H9 (cell line): ENCODE measurements at regions not wholly inside any gene's neighbourhood (a gene's known extent, or its start where the extent isn't known, plus 50 kb on each side); places are given as distances from the start of the nearest gene placed in this dataset.

Experiments
- DNase-seq: peaks from one replicate; pipeline ENCODE4 v3.0.0-alpha.2; 2017
- H2AFZ ChIP-seq: one replicate; pipeline ENCODE4 v1.6.1; 2013; ENCODE audit warnings: mild to moderate bottlenecking, low read length, control low read depth, moderate library complexity
- H2AK5ac ChIP-seq: 2 replicates; pipeline ENCODE4 v1.6.1; 2013; ENCODE audit warnings: low read length, control low read depth, mixed read lengths; ENCODE audit not compliant: insufficient read length
- H2BK120ac ChIP-seq: one replicate; pipeline ENCODE4 v1.6.1; 2013; ENCODE audit warnings: low read depth, mild to moderate bottlenecking, low read length, control low read depth, inconsistent platforms; ENCODE audit not compliant: poor library complexity, severe bottlenecking
- H2BK12ac ChIP-seq: 2 replicates; pipeline ENCODE4 v1.6.1; 2013; ENCODE audit warnings: low read length, control low read depth, mixed read lengths, low read depth; ENCODE audit not compliant: insufficient read length
- H2BK15ac ChIP-seq: 2 replicates; pipeline ENCODE4 v1.6.1; 2013; ENCODE audit warnings: low read depth, low read length, control low read depth
- H2BK20ac ChIP-seq: one replicate; pipeline ENCODE4 v1.6.1; 2013; ENCODE audit warnings: low read depth, mild to moderate bottlenecking, low read length, control low read depth, inconsistent platforms; ENCODE audit not compliant: poor library complexity, severe bottlenecking
- H2BK5ac ChIP-seq: 2 replicates; pipeline ENCODE4 v1.6.1; 2013; ENCODE audit warnings: low read length, control low read depth, mixed read lengths; ENCODE audit not compliant: insufficient read length
- H3K14ac ChIP-seq: 2 replicates; pipeline ENCODE4 v1.6.1; 2013; ENCODE audit warnings: low read length, control low read depth; ENCODE audit not compliant: insufficient read depth
- H3K18ac ChIP-seq: 2 replicates; pipeline ENCODE4 v1.6.1; 2013; ENCODE audit warnings: low read depth, mild to moderate bottlenecking, mixed read lengths, low read length, control low read depth; ENCODE audit not compliant: insufficient read length
- H3K23ac ChIP-seq: 2 replicates; pipeline ENCODE4 v1.6.1; 2013; ENCODE audit warnings: low read length, control low read depth, mixed read lengths, low read depth; ENCODE audit not compliant: insufficient read length
- H3K23me2 ChIP-seq: 2 replicates; pipeline ENCODE4 v1.6.1; 2013; ENCODE audit warnings: low read depth, mild to moderate bottlenecking, mixed read lengths, low read length, control low read depth; ENCODE audit not compliant: insufficient read length, poor library complexity, severe bottlenecking
- H3K27ac ChIP-seq: 2 replicates; pipeline ENCODE4 v1.5.1; 2013; ENCODE audit warnings: low read length, control low read depth, mixed read lengths, low read depth; ENCODE audit not compliant: insufficient read length
- H3K27me3 ChIP-seq: 2 replicates; pipeline ENCODE4 v1.6.1; 2013; ENCODE audit warnings: low read length, control low read depth, inconsistent platforms; ENCODE audit not compliant: insufficient read depth
- H3K4ac ChIP-seq: 2 replicates; pipeline ENCODE4 v1.6.1; 2013; ENCODE audit warnings: low read depth, mild to moderate bottlenecking, control low read depth, inconsistent platforms, low read length, moderate library complexity
- H3K4me1 ChIP-seq: 2 replicates; pipeline ENCODE4 v1.6.1; 2013; ENCODE audit warnings: low read length, control low read depth, inconsistent platforms; ENCODE audit not compliant: insufficient read depth
- H3K4me2 ChIP-seq: 2 replicates; pipeline ENCODE4 v1.6.1; 2013; ENCODE audit warnings: low read length, control low read depth, mixed read lengths; ENCODE audit not compliant: insufficient read length, insufficient read depth
- H3K56ac ChIP-seq: 2 replicates; pipeline ENCODE4 v1.6.1; 2013; ENCODE audit warnings: low read depth, mild to moderate bottlenecking, mixed read lengths, low read length, control low read depth; ENCODE audit not compliant: insufficient read length
- H3K79me1 ChIP-seq: 2 replicates; pipeline ENCODE4 v1.6.1; 2013; ENCODE audit warnings: low read depth, mild to moderate bottlenecking, moderate library complexity, low read length, control low read depth, inconsistent platforms; ENCODE audit not compliant: insufficient read depth, poor library complexity, severe bottlenecking
- H3K79me2 ChIP-seq: 2 replicates; pipeline ENCODE4 v1.6.1; 2013; ENCODE audit warnings: low read length, control low read depth, inconsistent platforms; ENCODE audit not compliant: insufficient read depth
- H3K9ac ChIP-seq: 2 replicates; pipeline ENCODE4 v1.6.1; 2013; ENCODE audit warnings: low read length, control low read depth, mixed read lengths; ENCODE audit not compliant: insufficient read length; ENCODE audit errors: extremely low read depth
- H3K9me3 ChIP-seq: one replicate; pipeline ENCODE4 v1.6.1; 2013; ENCODE audit warnings: low read depth, low read length, inconsistent platforms; ENCODE audit not compliant: control insufficient read depth
- H3T11ph ChIP-seq: one replicate; pipeline ENCODE4 v1.6.1; 2013; ENCODE audit warnings: mild to moderate bottlenecking, low read length, control low read depth, inconsistent platforms
- H4K20me1 ChIP-seq: one replicate; pipeline ENCODE4 v1.6.1; 2013; ENCODE audit not compliant: control insufficient read depth, insufficient read length, insufficient read depth
- H4K5ac ChIP-seq: 2 replicates; pipeline ENCODE4 v1.6.1; 2013; ENCODE audit warnings: low read depth, mild to moderate bottlenecking, mixed read lengths, low read length, control low read depth; ENCODE audit not compliant: insufficient read length
- H4K8ac ChIP-seq: replicated peaks from 2 replicates; pipeline ENCODE4 v1.6.1; 2013; ENCODE audit warnings: low read length, control low read depth, mixed read lengths, low read depth; ENCODE audit not compliant: insufficient read length
- H4K91ac ChIP-seq: 2 replicates; pipeline ENCODE4 v1.6.1; 2013; ENCODE audit warnings: low read depth, mild to moderate bottlenecking, moderate library complexity, mixed read lengths, low read length, control low read depth; ENCODE audit not compliant: insufficient read length
- H3K27ac Mint-ChIP-seq, 3 experiments: 2 replicates in 2 of 3; 3 replicates in 1 of 3; pipeline ENCODE4 v1.8.0; 2020 to 2021; ENCODE audit warnings: mixed read lengths in 3 of 3, mild to moderate bottlenecking in 1 of 3, moderate library complexity in 1 of 3
- H3K27me3 Mint-ChIP-seq: 2 replicates; pipeline ENCODE4 v1.8.0; 2021; ENCODE audit warnings: low read depth, mild to moderate bottlenecking, moderate library complexity, mixed read lengths
- H3K36me3 Mint-ChIP-seq, 3 experiments: 2 replicates in 2 of 3; 3 replicates in 1 of 3; pipeline ENCODE4 v1.8.0; 2020 to 2021; ENCODE audit warnings: low read depth in 3 of 3, mixed read lengths in 3 of 3; ENCODE audit not compliant: insufficient read depth in 1 of 3
- H3K4me1 Mint-ChIP-seq, 2 experiments: 2 replicates each; pipeline ENCODE4 v1.8.0; 2020; ENCODE audit warnings: mixed read lengths in 2 of 2
- H3K4me3 Mint-ChIP-seq, 2 experiments: 2 replicates in 1 of 2; 3 replicates in 1 of 2; pipeline ENCODE4 v1.8.0; 2020 to 2021; ENCODE audit warnings: mild to moderate bottlenecking in 2 of 2, mixed read lengths in 2 of 2, moderate library complexity in 1 of 2
- H3K9me3 Mint-ChIP-seq, 2 experiments: 2 replicates in 1 of 2; 3 replicates in 1 of 2; pipeline ENCODE4 v1.8.0; 2020; ENCODE audit warnings: mild to moderate bottlenecking in 2 of 2, mixed read lengths in 2 of 2, moderate library complexity in 1 of 2
- CTCF ChIP-seq: fragments of 200-600 bp; sonication (generic); conservative IDR thresholded peaks from 3 replicates; pipeline ENCODE4 v1.8.0; 2021; ENCODE audit warnings: antibody characterized with exemption, mild to moderate bottlenecking
- WGBS: extraction: QIAGEN DNeasy Blood & Tissue Kit; methylation state at CpG from one replicate; pipeline ENCODE4 v1.1.7; 2013; ENCODE audit warnings: missing lambda C conversion rate, low lambda C conversion rate, mixed read lengths; ENCODE audit not compliant: insufficient read length; ENCODE audit errors: extremely low coverage; 5-methylcytosine and 5-hydroxymethylcytosine counted together

- Histone ChIP-seq H3K4ac (no peak overlapping the region), H3K9ac (no peak overlapping the region), H2BK15ac (no peak overlapping the region), H3K27ac (no peak overlapping the region), H4K8ac (no peak overlapping the region), H2BK12ac (no peak overlapping the region), H4K5ac (no peak overlapping the region), H2BK120ac (no peak overlapping the region), H3K4me2 (no peak overlapping the region), H2BK5ac (no peak overlapping the region), H3K79me2 (no peaks in the 10 kb centered on the region), H2BK20ac (no peak overlapping the region), H3K23me2 (no peaks in the 10 kb centered on the region), H4K91ac (no peak overlapping the region), H3K56ac (no peak overlapping the region), H3K14ac (no peak overlapping the region), H3K18ac (no peak overlapping the region), H3K4me1 (peaks cover 2% of the 10 kb centered on the region; the same call in 1 of the 2 replicates), H3T11ph (no peak overlapping the region), H2AFZ (no peak overlapping the region), H2AK5ac (no peak overlapping the region), H3K79me1 (no peaks in the 10 kb centered on the region), H3K23ac (no peak overlapping the region), H3K27me3 (no peaks in the 10 kb centered on the region), H3K9me3 (no peaks in the 10 kb centered on the region), H4K20me1 (no peaks in the 10 kb centered on the region)
- WGBS, result no CpG with 5 or more reads among the region's 10 CpGs
- Mint-ChIP-seq H3K9me3 (no peaks in the 10 kb centered on the region; a peak in 1 of 5 replicates), H3K4me1 (peaks cover 39 to 47% of the 10 kb centered on the region in 2 experiments), H3K4me3 (no peak overlapping the region), H3K27ac (peak overlapping the region in 2 of 3 experiments; percentile 55 to 64; a peak in 2 of 7 replicates), H3K27me3 (peaks cover 9% of the 10 kb centered on the region), H3K36me3 (no peaks in the 10 kb centered on the region)
- DNase-seq, result no peak
- TF ChIP-seq CTCF, result no peak
These were observed 322.7 kb downstream of the RPS24 start for GRCh38 chr10:78356291-78356900.
